ENCODE measurements at regions not wholly inside any gene's neighbourhood (a gene's known extent, or its start where the extent isn't known, plus 50 kb on each side); places are given as distances from the start of the nearest gene placed in this dataset.

- intact Hi-C loops (cut with DNase I): no loop called here
- Histone ChIP-seq H3K27me3 (ENCODE audit: insufficient read depth in 3 of 3, low read length in 2 of 3) (peaks cover 0 to 3% (median 0%) of the 10 kb centered on the region in 3 donors), H3K27ac (no peak overlapping the region), H3K9me3 (no peaks in the 10 kb centered on the region), H3K4me1 (no peaks in the 10 kb centered on the region), H3K4me3 (no peak overlapping the region), H3K36me3 (ENCODE audit: insufficient read depth in 1 of 2, low read depth in 1 of 2) (no peaks in the 10 kb centered on the region)
- TF ChIP-seq CTCF (IDR thresholded peaks at IDR 0.05): no peak
- 79 to 83% (median 81%) methylated on average over 10 of the region's 10 CpGs for WGBS, 3 donors
- no peak for DNase-seq
- no peak for ATAC-seq
Observed at GRCh38 chr14:44812672-44813071, 149.1 kb downstream of the KLHL28 start.

GRCh38 chr14:44804391-44804790 lies 157.4 kb downstream of the KLHL28 start:
- no peak for DNase-seq
- TF ChIP-seq CTCF (IDR thresholded peaks at IDR 0.05): no peak
- Histone ChIP-seq H3K36me3 (ENCODE audit: insufficient read depth in 1 of 2, low read depth in 1 of 2) (no peaks in the 10 kb centered on the region), H3K27ac (no peak overlapping the region), H3K4me1 (no peaks in the 10 kb centered on the region), H3K27me3 (ENCODE audit: insufficient read depth in 3 of 3, low read length in 2 of 3) (no peaks in the 10 kb centered on the region), H3K4me3 (no peak overlapping the region), H3K9me3 (no peaks in the 10 kb centered on the region)
- intact Hi-C loops (cut with DNase I): no loop called here
- no peak for ATAC-seq

GRCh38 chr14:44803239-44803905 lies 158.4 kb downstream of the KLHL28 start:
- 60 to 76% (median 61%) methylated on average over 1 of the region's 1 CpG for WGBS, 3 donors
- ATAC-seq: peak in 3 of 4 donors; percentile 70 to 80 (median 73)
- intact Hi-C loops (cut with DNase I): no loop called here
- Histone ChIP-seq H3K9me3 (no peaks in the 10 kb centered on the region), H3K27me3 (ENCODE audit: insufficient read depth in 3 of 3, low read length in 2 of 3) (no peaks in the 10 kb centered on the region), H3K27ac (no peak overlapping the region), H3K4me1 (no peaks in the 10 kb centered on the region), H3K36me3 (ENCODE audit: insufficient read depth in 1 of 2, low read depth in 1 of 2) (no peaks in the 10 kb centered on the region), H3K4me3 (no peak overlapping the region)
- peak; percentile 74 for TF ChIP-seq CTCF (IDR thresholded peaks at IDR 0.05)
- no peak for DNase-seq

GRCh38 chr14:44798386-44799242 lies 163.1 kb downstream of the KLHL28 start:
- intact Hi-C loops (cut with DNase I): no loop called here
- 80 to 89% (median 83%) methylated on average over 35 to 60 of the region's 60 CpGs for WGBS, 3 donors
- DNase-seq (no peak), ATAC-seq (no peak)
- no peaks in the 10 kb centered on the region for H3K9me3 ChIP-seq
- TF ChIP-seq CTCF (IDR thresholded peaks at IDR 0.05): no peak
- H3K4me1 ChIP-seq: no peaks in the 10 kb centered on the region
- peaks cover 0 to 7% (median 0%) of the 10 kb centered on the region in 3 donors for H3K27me3 ChIP-seq (ENCODE audit: insufficient read depth in 3 of 3, low read length in 2 of 3)
- H3K27ac ChIP-seq: no peak overlapping the region
- no peak overlapping the region for H3K4me3 ChIP-seq
- H3K36me3 ChIP-seq (ENCODE audit: insufficient read depth in 1 of 2, low read depth in 1 of 2): no peaks in the 10 kb centered on the region

All from psoas muscle (tissue), 7 donors.